ENCODE measurements at regions not wholly inside any gene's neighbourhood (a gene's known extent, or its start where the extent isn't known, plus 50 kb on each side); places are given as distances from the start of the nearest gene placed in this dataset.
"Not testable (repeated sequence)": the region's sequence is repeated elsewhere in the genome, so short reads cannot be mapped to it uniquely, and the experiment has no call there.

GRCh38 chr4:54581807-54582206, 76.0 kb upstream of the KIT start:
- DNase-seq (ENCODE audit: low spot score) = no peak

- no peak for DNase-seq (ENCODE audit: low spot score)
These were observed 72.3 kb upstream of the KIT start for GRCh38 chr4:54585321-54586000.

DNA sequence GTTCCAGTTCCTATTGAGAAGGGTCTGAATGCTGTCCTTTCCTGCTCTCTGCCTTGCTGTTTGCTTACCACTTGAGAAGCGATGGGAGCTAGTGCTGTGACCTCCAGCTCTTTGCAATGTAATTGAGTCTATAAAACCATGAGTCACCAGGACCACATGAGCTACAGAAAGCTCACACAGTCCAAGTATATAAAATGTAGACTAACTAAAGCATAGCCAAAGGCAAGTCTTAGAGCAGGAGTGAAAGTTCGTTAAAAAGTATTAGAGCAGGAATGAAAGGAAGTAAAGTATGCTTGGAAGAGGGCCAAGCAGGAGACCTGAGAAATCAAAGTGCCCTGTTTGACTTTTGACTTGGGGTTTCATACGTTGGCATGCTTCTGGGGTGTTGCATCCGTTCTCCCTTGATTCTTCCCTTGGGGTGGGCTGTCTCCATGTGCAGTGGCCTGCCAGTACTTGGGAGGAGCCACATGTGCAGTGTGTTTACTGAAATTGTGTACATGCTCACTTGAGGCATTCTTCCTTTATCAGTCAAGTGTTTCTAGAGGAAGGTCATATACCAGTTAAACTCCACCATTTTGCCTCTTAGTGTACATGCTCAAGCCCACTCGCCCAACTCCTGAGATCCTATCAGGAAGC, 71.3 kb upstream of the KIT start:
- DNase-seq (ENCODE audit: low spot score) = no peak

- no peak for DNase-seq (ENCODE audit: low spot score)
These were observed 70.5 kb upstream of the KIT start for GRCh38 chr4:54587107-54587891.

GRCh38 chr4:54588404-54588803, 69.4 kb upstream of the KIT start:
- DNase-seq (ENCODE audit: low spot score) = no peak

- no peak for DNase-seq (ENCODE audit: low spot score)
These were observed 68.2 kb upstream of the KIT start for GRCh38 chr4:54589586-54589985.

GRCh38 chr4:54593795-54594322, 63.9 kb upstream of the KIT start:
- DNase-seq (ENCODE audit: low spot score) = no peak

DNA sequence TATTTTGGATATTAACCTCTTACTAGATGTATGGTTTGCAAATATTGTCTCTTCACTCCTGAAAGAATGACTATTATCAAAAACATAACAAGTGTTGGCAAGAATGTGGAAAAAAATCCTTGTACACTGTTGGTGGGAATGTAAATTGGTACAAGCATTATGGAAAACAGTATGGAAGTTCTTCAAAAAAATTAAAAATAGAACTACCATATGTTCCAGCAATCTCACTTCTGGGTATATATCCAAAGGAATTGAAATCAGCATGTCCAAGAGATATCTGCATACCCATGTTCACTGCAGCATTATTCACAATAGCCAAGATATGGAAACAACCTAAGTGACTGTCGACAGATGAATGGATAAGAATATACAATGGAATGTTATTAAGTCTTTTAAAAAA, 61.6 kb upstream of the KIT start:
- DNase-seq (ENCODE audit: low spot score) = no peak

DNA sequence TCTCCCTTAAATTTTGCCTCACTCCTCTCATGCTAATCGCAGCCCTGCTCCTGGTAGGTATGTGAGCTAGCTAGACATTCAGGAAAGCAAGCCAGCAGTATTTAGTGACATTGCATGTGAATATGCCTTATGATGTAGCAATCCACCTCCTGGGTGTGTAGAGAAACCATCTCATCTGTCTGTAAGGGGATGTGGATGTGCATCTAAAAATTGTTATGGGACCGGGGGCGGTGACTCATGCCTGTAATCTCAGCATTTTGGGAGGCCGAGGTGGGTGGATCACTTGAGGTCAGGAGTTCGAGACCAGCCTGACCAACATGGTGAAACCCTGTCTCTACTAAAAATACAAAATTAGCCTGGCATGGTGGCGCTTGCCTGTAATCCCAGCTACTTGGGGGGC, 60.1 kb upstream of the KIT start:
- DNase-seq (ENCODE audit: low spot score) = not testable (repeated sequence)

- not testable (repeated sequence) for DNase-seq (ENCODE audit: low spot score)
These were observed 55.6 kb upstream of the KIT start for GRCh38 chr4:54602175-54602574.

- DNase-seq (ENCODE audit: low spot score) = no peak
These were observed 50.7 kb upstream of the KIT start for GRCh38 chr4:54607067-54607466.

- no peak for DNase-seq (ENCODE audit: low spot score)
These were observed 50.2 kb upstream of the KIT start for GRCh38 chr4:54607521-54607920.

All from left forelimb (tissue), 1 donor.